H1 (cell line): ENCODE measurements at regions not wholly inside any gene's neighbourhood (a gene's known extent, or its start where the extent isn't known, plus 50 kb on each side); places are given as distances from the start of the nearest gene placed in this dataset.

Experiments
- CTCF ChIA-PET: fragments of 300-600 bp; sonication (Branson Sonifier 250); formaldehyde crosslinking; loops from one replicate; lab custom pipeline; 2021; ENCODE audit not compliant: partially characterized antibody; lab: Charles Lee
- POLR2A ChIA-PET: fragments of 300-600 bp; sonication (Branson Sonifier 250); formaldehyde crosslinking; loops from one replicate; lab custom pipeline; 2021; ENCODE audit warnings: inconsistent platforms; ENCODE audit not compliant: partially characterized antibody; lab: Charles Lee
- DNase-seq, 2 experiments: peaks; one replicate each; pipeline versions ENCODE4 v3.0.0 to v3.0.0-alpha.2; 2010 to 2022; ENCODE audit warnings: low spot score in 2 of 2, low read depth in 1 of 2, mixed read lengths in 1 of 2
- FAIRE-seq: peaks from 2 replicates; lab custom pipeline; 2011; peaks lifted over from hg19 to GRCh38; lab: Jason Lieb, UNC
- H2AFZ ChIP-seq: 2 replicates; pipeline ENCODE4 v1.8.1; 2012; ENCODE audit warnings: low read length, inconsistent platforms
- H2AK5ac ChIP-seq: 2 replicates; pipeline ENCODE4 v1.6.1; 2013; ENCODE audit warnings: low read depth, low read length
- H2BK120ac ChIP-seq: replicated peaks from 2 replicates; pipeline ENCODE3; 2013; ENCODE audit warnings: low read depth, low read length, inconsistent platforms
- H2BK12ac ChIP-seq: 2 replicates; pipeline ENCODE4 v1.6.1; 2013; ENCODE audit warnings: low read depth, low read length
- H2BK15ac ChIP-seq: 2 replicates; pipeline ENCODE4 v1.6.1; 2013; ENCODE audit warnings: low read length
- H2BK20ac ChIP-seq: 2 replicates; pipeline ENCODE4 v1.6.1; 2013; ENCODE audit warnings: low read length
- H2BK5ac ChIP-seq: 2 replicates; pipeline ENCODE4 v1.6.1; 2013; ENCODE audit warnings: low read depth, low read length
- H3K14ac ChIP-seq: 2 replicates; pipeline ENCODE4 v1.6.1; 2013; ENCODE audit warnings: inconsistent platforms; ENCODE audit not compliant: insufficient read length
- H3K18ac ChIP-seq: 2 replicates; pipeline ENCODE4 v1.6.1; 2013; ENCODE audit warnings: low read length; ENCODE audit errors: extremely low read depth
- H3K23ac ChIP-seq: 2 replicates; pipeline ENCODE4 v1.6.1; 2013; ENCODE audit warnings: inconsistent platforms; ENCODE audit not compliant: insufficient read length
- H3K23me2 ChIP-seq: 2 replicates; pipeline ENCODE4 v1.6.1; 2013; ENCODE audit warnings: low read depth, low read length
- H3K27ac ChIP-seq: 2 replicates; pipeline ENCODE4 v1.6.1; 2011; ENCODE audit warnings: low read depth, low read length, inconsistent platforms
- H3K27me3 ChIP-seq, 4 experiments: replicated peaks in 1 of 4; 1 replicate in 1 of 4; 2 replicates in 3 of 4; pipeline versions ENCODE4 v1.6.1 to v1.8.1; 2011 to 2013; ENCODE audit warnings: low read length in 3 of 4, mild to moderate bottlenecking in 3 of 4, inconsistent platforms in 2 of 4, mixed read lengths in 2 of 4, moderate library complexity in 1 of 4; ENCODE audit not compliant: control insufficient read depth in 3 of 4, insufficient read depth in 3 of 4; ENCODE audit errors: extremely low read depth in 1 of 4
- H3K36me3 ChIP-seq, 4 experiments: 2 replicates each; pipeline versions ENCODE4 v1.6.1 to v1.8.1; 2011 to 2013; ENCODE audit warnings: mild to moderate bottlenecking in 4 of 4, low read length in 3 of 4, moderate library complexity in 2 of 4, control low read depth in 1 of 4, inconsistent platforms in 1 of 4; ENCODE audit not compliant: insufficient read depth in 4 of 4, control insufficient read depth in 2 of 4
- H3K4ac ChIP-seq: replicated peaks from 2 replicates; pipeline ENCODE3; 2013; ENCODE audit warnings: low read length, low read depth, mixed read lengths, inconsistent platforms; ENCODE audit not compliant: insufficient read length
- H3K4me1 ChIP-seq, 4 experiments: replicated peaks in 1 of 4; 1 replicate in 1 of 4; 2 replicates in 3 of 4; pipeline versions ENCODE4 v1.6.1 to v1.8.1; 2011 to 2013; ENCODE audit warnings: low read length in 3 of 4, inconsistent platforms in 2 of 4, mixed read lengths in 1 of 4; ENCODE audit not compliant: insufficient read depth in 4 of 4, control insufficient read depth in 3 of 4
- H3K4me2 ChIP-seq, 2 experiments: 2 replicates each; pipeline versions ENCODE4 v1.6.1 to v1.8.1; 2011 to 2013; ENCODE audit warnings: low read depth in 2 of 2, low read length in 2 of 2, control low read depth in 1 of 2, inconsistent platforms in 1 of 2, mild to moderate bottlenecking in 1 of 2; ENCODE audit not compliant: insufficient read depth in 1 of 2
- H3K4me3 ChIP-seq, 4 experiments: fragments of 200-600, 300-600 bp in 1 of 4; sonication (generic), shearing (Covaris generic), sonication (Bioruptor Twin) in 1 of 4; 2 replicates each; pipeline versions ENCODE4 v1.5.1 to v1.8.1; 2011 to 2016; ENCODE audit warnings: low read length in 4 of 4, low read depth in 3 of 4, control low read depth in 2 of 4, inconsistent platforms in 2 of 4, mild to moderate bottlenecking in 2 of 4, mixed read lengths in 1 of 4, moderate library complexity in 1 of 4; ENCODE audit not compliant: insufficient read depth in 2 of 4; ENCODE audit errors: extremely low read depth in 1 of 4
- H3K56ac ChIP-seq: replicated peaks from 2 replicates; pipeline ENCODE3; 2013; ENCODE audit warnings: low read depth, mild to moderate bottlenecking, mixed read lengths, low read length, inconsistent platforms; ENCODE audit not compliant: insufficient read length
- H3K79me1 ChIP-seq: 2 replicates; pipeline ENCODE4 v1.6.1; 2013; ENCODE audit warnings: low read depth, low read length, control low read depth
- H3K79me2 ChIP-seq, 2 experiments: 2 replicates each; pipeline versions ENCODE4 v1.6.1 to v1.8.1; 2012 to 2013; ENCODE audit warnings: low read length in 2 of 2, mild to moderate bottlenecking in 2 of 2, inconsistent platforms in 1 of 2; ENCODE audit not compliant: insufficient read depth in 2 of 2, control insufficient read depth in 1 of 2
- H3K9ac ChIP-seq, 4 experiments: replicated peaks in 1 of 4; 1 replicate in 1 of 4; 2 replicates in 3 of 4; pipeline versions ENCODE4 v1.6.1 to v1.8.1; 2011 to 2013; ENCODE audit warnings: low read depth in 3 of 4, low read length in 3 of 4, control low read depth in 2 of 4, mild to moderate bottlenecking in 2 of 4, moderate library complexity in 2 of 4, inconsistent platforms in 1 of 4; ENCODE audit errors: extremely low read depth in 1 of 4
- H3K9me3 ChIP-seq, 2 experiments: 2 replicates each; pipeline versions ENCODE4 v1.6.1 to v1.8.1; 2012 to 2013; ENCODE audit warnings: mild to moderate bottlenecking in 2 of 2, moderate library complexity in 2 of 2, control low read depth in 1 of 2, inconsistent platforms in 1 of 2, low read depth in 1 of 2, low read length in 1 of 2, mixed read lengths in 1 of 2; ENCODE audit not compliant: insufficient read depth in 2 of 2
- H4K20me1 ChIP-seq, 2 experiments: replicated peaks in 1 of 2; 2 replicates each; pipeline versions ENCODE3 to v1.8.1; 2011 to 2013; ENCODE audit warnings: inconsistent platforms in 2 of 2, low read length in 2 of 2, mild to moderate bottlenecking in 1 of 2; ENCODE audit not compliant: insufficient read depth in 2 of 2, control insufficient read depth in 1 of 2
- H4K5ac ChIP-seq: 2 replicates; pipeline ENCODE4 v1.6.1; 2013; ENCODE audit warnings: low read length, low read depth, mixed read lengths, inconsistent platforms; ENCODE audit not compliant: insufficient read length
- H4K8ac ChIP-seq: 2 replicates; pipeline ENCODE4 v1.8.0; 2013; ENCODE audit warnings: mild to moderate bottlenecking, moderate library complexity, low read length, inconsistent platforms; ENCODE audit not compliant: insufficient read depth; ENCODE audit errors: extremely low read depth
- H4K91ac ChIP-seq: replicated peaks from 2 replicates; pipeline ENCODE3; 2013; ENCODE audit warnings: low read length, mixed read lengths, inconsistent platforms; ENCODE audit not compliant: insufficient read length
- NRF1 ChIP-seq: IDR thresholded peaks from 2 replicates; pipeline ENCODE4 v1.6.1; 2011; ENCODE audit warnings: mild to moderate bottlenecking, low read depth, low read length, improper control_type of control experiment
- WGBS, 2 experiments: shearing (Covaris generic) in 1 of 2; methylation state at CpG; one replicate each; pipeline versions ENCODE4 v1.1.6 to v1.1.7; 2013 to 2015; ENCODE audit warnings: low lambda C conversion rate in 2 of 2, mixed read lengths in 2 of 2, inconsistent platforms in 1 of 2, low coverage in 1 of 2, missing lambda C conversion rate in 1 of 2; ENCODE audit not compliant: insufficient replicate concordance in 2 of 2, insufficient coverage in 1 of 2, insufficient read length in 1 of 2; ENCODE audit errors: extremely low coverage in 1 of 2, missing lambda C conversion rate in 1 of 2; 5-methylcytosine and 5-hydroxymethylcytosine counted together

- CTCF ChIA-PET: interaction anchor here (0.6 kb wide), 1 partner anchor 1789 kb away, joined by 3 read pairs; no protein-coding TSS in a partner anchor
- Histone ChIP-seq H3K4me2 (no peak overlapping the region), H3K23me2 (no peaks in the 10 kb centered on the region), H3K4ac (no peak overlapping the region), H3K18ac (no peak overlapping the region), H3K27me3 (peaks cover 0 to 2% (median 0%) of the 10 kb centered on the region in 4 experiments; a peak in 2 of 7 replicates), H2BK5ac (no peak overlapping the region), H3K9me3 (no peaks in the 10 kb centered on the region), H2AFZ (no peak overlapping the region), H3K27ac (no peak overlapping the region), H3K4me1 (peaks cover 0 to 4% (median 0%) of the 10 kb centered on the region in 4 experiments; a peak in 1 of 7 replicates), H3K56ac (no peak overlapping the region), H4K5ac (no peak overlapping the region), H3K9ac (no peak overlapping the region), H3K36me3 (no peaks in the 10 kb centered on the region; a peak in 1 of 8 replicates), H3K14ac (no peak overlapping the region), H4K8ac (no peak overlapping the region), H2BK15ac (no peak overlapping the region), H2BK20ac (no peak overlapping the region), H2BK12ac (no peak overlapping the region), H3K79me1 (no peaks in the 10 kb centered on the region), H3K4me3 (no peak overlapping the region), H3K79me2 (no peaks in the 10 kb centered on the region), H3K23ac (no peak overlapping the region), H2BK120ac (no peak overlapping the region), H4K91ac (no peak overlapping the region), H4K20me1 (no peaks in the 10 kb centered on the region), H2AK5ac (no peak overlapping the region)
- FAIRE-seq (no peak), DNase-seq (no peak)
- POLR2A ChIA-PET: interaction anchor here (1.0 kb wide), 2 partner anchors 19 to 76 kb away, joined by 3 to 4 read pairs; no protein-coding TSS in a partner anchor
- 96% methylated on average over 1 of the region's 1 CpG; no CpG with 5 or more reads in 1 of the 2 experiments for WGBS, 2 experiments
- TF ChIP-seq NRF1: no peak
These were observed 104.9 kb downstream of the OGFRL1 start for GRCh38 chr6:71393471-71393870.
